ENCODE measurements at regions not wholly inside any gene's neighbourhood (a gene's known extent, or its start where the extent isn't known, plus 50 kb on each side); places are given as distances from the start of the nearest gene placed in this dataset.
A peak's percentile ranks its signal among the peaks of the same experiment; 100 is the strongest.

DNA sequence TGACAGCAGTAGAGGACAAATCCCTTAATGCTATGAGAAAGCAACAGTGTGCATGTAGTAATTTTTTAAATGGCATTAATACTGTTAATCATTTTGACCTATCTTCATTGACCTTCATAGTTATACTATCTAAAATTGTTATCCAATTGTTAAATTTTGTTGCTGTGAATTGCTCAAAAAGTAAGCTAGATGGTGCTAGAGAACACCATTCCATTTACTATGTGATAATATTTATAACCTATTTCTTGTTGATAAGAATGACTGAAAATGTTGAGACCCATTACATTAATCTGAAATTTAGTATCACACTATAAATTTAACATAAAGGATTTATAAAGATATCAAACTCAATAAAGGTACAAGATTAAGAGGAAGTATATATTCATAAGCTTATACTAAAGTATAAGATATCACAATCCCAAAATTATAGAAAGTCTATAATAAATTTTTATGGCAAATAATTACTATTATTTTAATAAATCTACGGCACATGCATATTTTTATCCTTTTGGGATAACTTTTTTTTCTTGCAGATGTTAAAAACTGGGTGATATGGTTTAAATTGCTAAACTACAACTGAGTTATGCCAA, 1573.3 kb downstream of the PCDH9 start:
- Histone ChIP-seq H3K79me2 (ENCODE audit: control insufficient read depth, insufficient read depth, low read length) (no peaks in the 10 kb centered on the region), H3K36me3 (ENCODE audit: control insufficient read depth in 2 of 2, extremely low read depth in 1 of 2, insufficient read depth in 2 of 2, low read length in 2 of 2) (no peaks in the 10 kb centered on the region), H2AFZ (ENCODE audit: low read depth, low read length) (no peak overlapping the region), H3K27me3 (ENCODE audit: control insufficient read depth in 2 of 2, insufficient read depth in 2 of 2, low read length in 2 of 2) (no peaks in the 10 kb centered on the region), H3K4me2 (ENCODE audit: insufficient read depth, low read length) (no peak overlapping the region), H3K4me1 (ENCODE audit: control insufficient read depth, extremely low read depth, insufficient read depth, low read length) (no peaks in the 10 kb centered on the region), H3K9ac (replicated peaks; ENCODE audit: extremely low read depth, insufficient read depth, low read length) (no peak overlapping the region), H3K9me3 (replicated peaks; ENCODE audit: control insufficient read depth, insufficient read depth, low read length) (no peaks in the 10 kb centered on the region), H4K20me1 (replicated peaks; ENCODE audit: control insufficient read depth, extremely low read depth, insufficient read depth, low read length) (no peaks in the 10 kb centered on the region), H3K9me1 (replicated peaks; ENCODE audit: control insufficient read depth, extremely low read depth, insufficient read depth, low read length) (no peaks in the 10 kb centered on the region), H3K27ac (ENCODE audit: insufficient read depth, low read depth, low read length) (no peak overlapping the region), H3K4me3 (replicated peaks in 1 of 3; ENCODE audit: insufficient read depth in 1 of 3, low read depth in 1 of 3, low read length in 3 of 3) (no peak overlapping the region)
- intact Hi-C loops (cut with micrococcal nuclease) (loop anchor here (1.0 to 10.0 kb wide), 5 partner anchors 255 to 1567 kb away; no protein-coding TSS in a partner anchor), dilution Hi-C loops (cut with MboI; ENCODE audit: extremely low pct_ligation_motif_present, low sequenced_read_pairs) (no loop called here)
- peak; percentile 30 for DNase-seq (ENCODE audit: low read depth, low spot score)
- POLR2A ChIA-PET: no interaction called here
- CTCF ChIA-PET: interaction anchor here (0.5 to 3.7 kb wide), 41 partner anchors 9 to 1582 kb away, joined by 3 to 42 read pairs (median 3); no protein-coding TSS in a partner anchor
- FAIRE-seq: no peak
- BruUV-seq (replicated peaks): no TSS peak
- no peak for TF ChIP-seq JUN (IDR thresholded peaks at IDR 0.05; ENCODE audit: borderline replicate concordance, insufficient read depth, insufficient read length, low read depth)
- TF ChIP-seq, protein P1, sequence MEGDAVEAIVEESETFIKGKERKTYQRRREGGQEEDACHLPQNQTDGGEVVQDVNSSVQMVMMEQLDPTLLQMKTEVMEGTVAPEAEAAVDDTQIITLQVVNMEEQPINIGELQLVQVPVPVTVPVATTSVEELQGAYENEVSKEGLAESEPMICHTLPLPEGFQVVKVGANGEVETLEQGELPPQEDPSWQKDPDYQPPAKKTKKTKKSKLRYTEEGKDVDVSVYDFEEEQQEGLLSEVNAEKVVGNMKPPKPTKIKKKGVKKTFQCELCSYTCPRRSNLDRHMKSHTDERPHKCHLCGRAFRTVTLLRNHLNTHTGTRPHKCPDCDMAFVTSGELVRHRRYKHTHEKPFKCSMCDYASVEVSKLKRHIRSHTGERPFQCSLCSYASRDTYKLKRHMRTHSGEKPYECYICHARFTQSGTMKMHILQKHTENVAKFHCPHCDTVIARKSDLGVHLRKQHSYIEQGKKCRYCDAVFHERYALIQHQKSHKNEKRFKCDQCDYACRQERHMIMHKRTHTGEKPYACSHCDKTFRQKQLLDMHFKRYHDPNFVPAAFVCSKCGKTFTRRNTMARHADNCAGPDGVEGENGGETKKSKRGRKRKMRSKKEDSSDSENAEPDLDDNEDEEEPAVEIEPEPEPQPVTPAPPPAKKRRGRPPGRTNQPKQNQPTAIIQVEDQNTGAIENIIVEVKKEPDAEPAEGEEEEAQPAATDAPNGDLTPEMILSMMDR (IDR thresholded peaks at IDR 0.05; ENCODE audit: extremely low read depth in 1 of 2, insufficient read depth in 1 of 2, low read depth in 1 of 2, low read length in 2 of 2): peak; percentile 21 to 27

GRCh38 chr13:65653613-65654012, 1576.5 kb downstream of the PCDH9 start:
- POLR2A ChIA-PET: no interaction called here
- no peaks in the 10 kb centered on the region for H3K9me1 ChIP-seq (replicated peaks; ENCODE audit: control insufficient read depth, extremely low read depth, insufficient read depth, low read length)
- no peaks in the 10 kb centered on the region for H3K27me3 ChIP-seq (ENCODE audit: control insufficient read depth in 2 of 2, insufficient read depth in 2 of 2, low read length in 2 of 2)
- CTCF ChIA-PET: interaction anchor here (1.3 to 2.0 kb wide), 3 partner anchors 15 to 1570 kb away, joined by 3 to 7 read pairs (median 5); no protein-coding TSS in a partner anchor
- no peak for TF ChIP-seq JUN (IDR thresholded peaks at IDR 0.05; ENCODE audit: borderline replicate concordance, insufficient read depth, insufficient read length, low read depth)
- TF ChIP-seq, protein P2, sequence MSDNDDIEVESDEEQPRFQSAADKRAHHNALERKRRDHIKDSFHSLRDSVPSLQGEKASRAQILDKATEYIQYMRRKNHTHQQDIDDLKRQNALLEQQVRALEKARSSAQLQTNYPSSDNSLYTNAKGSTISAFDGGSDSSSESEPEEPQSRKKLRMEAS (IDR thresholded peaks at IDR 0.05; ENCODE audit: insufficient read depth, insufficient read length): no peak
- no peak for TF ChIP-seq GATA2 (IDR thresholded peaks at IDR 0.05; ENCODE audit: insufficient read depth, insufficient read length, low read depth, low read length)
- no peak for TF ChIP-seq POLR2A (IDR thresholded peaks at IDR 0.05; ENCODE audit: low read depth, low read length)
- no peak for TF ChIP-seq EZH2 (IDR thresholded peaks at IDR 0.05; ENCODE audit: borderline replicate concordance, low read depth, low read length, severe bottlenecking)
- no peak for TF ChIP-seq POLR2AphosphoS5 (IDR thresholded peaks at IDR 0.05; ENCODE audit: insufficient read depth, low read depth, low read length)
- TF ChIP-seq FOS (IDR thresholded peaks at IDR 0.05; ENCODE audit: borderline replicate concordance, insufficient read depth, low read length): no peak
- TF ChIP-seq, protein P1 (IDR thresholded peaks at IDR 0.05; ENCODE audit: extremely low read depth in 1 of 2, insufficient read depth in 1 of 2, low read depth in 1 of 2, low read length in 2 of 2): no peak
- TF ChIP-seq MYC (IDR thresholded peaks at IDR 0.05; ENCODE audit: low read depth, low read length): no peak
- no peak overlapping the region for H3K9ac ChIP-seq (replicated peaks; ENCODE audit: extremely low read depth, insufficient read depth, low read length)
- no peaks in the 10 kb centered on the region for H4K20me1 ChIP-seq (replicated peaks; ENCODE audit: control insufficient read depth, extremely low read depth, insufficient read depth, low read length)
- no TSS peak for BruUV-seq (replicated peaks)
- H2AFZ ChIP-seq (ENCODE audit: low read depth, low read length): no peak overlapping the region
- H3K4me3 ChIP-seq (replicated peaks in 1 of 3; ENCODE audit: insufficient read depth in 1 of 3, low read depth in 1 of 3, low read length in 3 of 3): no peak overlapping the region
- no peak overlapping the region for H3K27ac ChIP-seq (ENCODE audit: insufficient read depth, low read depth, low read length)
- dilution Hi-C loops (cut with MboI; ENCODE audit: extremely low pct_ligation_motif_present, low sequenced_read_pairs): no loop called here
- DNase-seq (ENCODE audit: low read depth, low spot score) (no peak), FAIRE-seq (no peak)
- no peaks in the 10 kb centered on the region for H3K9me3 ChIP-seq (replicated peaks; ENCODE audit: control insufficient read depth, insufficient read depth, low read length)
- H3K4me1 ChIP-seq (ENCODE audit: control insufficient read depth, extremely low read depth, insufficient read depth, low read length): no peaks in the 10 kb centered on the region
- no peaks in the 10 kb centered on the region for H3K79me2 ChIP-seq (ENCODE audit: control insufficient read depth, insufficient read depth, low read length)
- no peaks in the 10 kb centered on the region for H3K36me3 ChIP-seq (ENCODE audit: control insufficient read depth in 2 of 2, extremely low read depth in 1 of 2, insufficient read depth in 2 of 2, low read length in 2 of 2)
- intact Hi-C loops (cut with micrococcal nuclease): loop anchor here (10.0 kb wide), 2 partner anchors 311 to 511 kb away; no protein-coding TSS in a partner anchor
- H3K4me2 ChIP-seq (ENCODE audit: insufficient read depth, low read length): no peak overlapping the region

Measured in endothelial cell of umbilical vein (primary cell).